ENCODE measurements at regions not wholly inside any gene's neighbourhood (a gene's known extent, or its start where the extent isn't known, plus 50 kb on each side); places are given as distances from the start of the nearest gene placed in this dataset.

- TF ChIP-seq CTCF (IDR thresholded peaks at IDR 0.05; ENCODE audit: low read depth, low read length) = no peak
- Histone ChIP-seq H3K4me3 (ENCODE audit: low read depth, low read length) (no peak overlapping the region), H3K9me3 (ENCODE audit: severe bottlenecking) (no peaks in the 10 kb centered on the region), H3K27ac (no peak overlapping the region), H3K27me3 (ENCODE audit: insufficient read depth, low read depth, severe bottlenecking) (peaks cover 69% of the 10 kb centered on the region), H3K36me3 (no peaks in the 10 kb centered on the region)
- DNase-seq = no peak
Observed at GRCh38 chrX:102988517-102988916, 51.4 kb downstream of the RAB40AL start.

- H3K4me3 ChIP-seq (ENCODE audit: low read depth, low read length) = no peak overlapping the region
- peaks cover 65% of the 10 kb centered on the region for H3K27me3 ChIP-seq (ENCODE audit: insufficient read depth, low read depth, severe bottlenecking)
- TF ChIP-seq CTCF (IDR thresholded peaks at IDR 0.05; ENCODE audit: low read depth, low read length) = no peak
- H3K36me3 ChIP-seq = no peaks in the 10 kb centered on the region
- H3K27ac ChIP-seq = no peak overlapping the region
- no peak for DNase-seq
- H3K9me3 ChIP-seq (ENCODE audit: severe bottlenecking) = no peaks in the 10 kb centered on the region
Observed at GRCh38 chrX:102995316-102995715, 58.2 kb downstream of the RAB40AL start.

GRCh38 chrX:103002576-103002975 is 61.4 kb downstream of the BEX1 start:
- no peak for DNase-seq
- Histone ChIP-seq H3K36me3 (no peaks in the 10 kb centered on the region), H3K27me3 (ENCODE audit: insufficient read depth, low read depth, severe bottlenecking) (peaks cover 25% of the 10 kb centered on the region), H3K9me3 (ENCODE audit: severe bottlenecking) (no peaks in the 10 kb centered on the region), H3K27ac (no peak overlapping the region), H3K4me3 (ENCODE audit: low read depth, low read length) (no peak overlapping the region)
- no peak for TF ChIP-seq CTCF (IDR thresholded peaks at IDR 0.05; ENCODE audit: low read depth, low read length)
